ENCODE measurements at regions not wholly inside any gene's neighbourhood (a gene's known extent, or its start where the extent isn't known, plus 50 kb on each side); places are given as distances from the start of the nearest gene placed in this dataset.

GRCh38 chr1:221192055-221192454 lies 312.8 kb downstream of the HLX start:
- Histone ChIP-seq H3K9me3 (ENCODE audit: low read length) (no peaks in the 10 kb centered on the region), H3K36me3 (ENCODE audit: insufficient read depth, low read length) (no peaks in the 10 kb centered on the region), H4K20me1 (ENCODE audit: insufficient read depth) (no peaks in the 10 kb centered on the region), H3K4me3 (ENCODE audit: low read length) (no peak overlapping the region), H3F3A (ENCODE audit: insufficient read depth, low read length, poor library complexity, severe bottlenecking) (no peaks in the 10 kb centered on the region), H3K27me3 (ENCODE audit: insufficient read depth, low read depth, low read length) (no peaks in the 10 kb centered on the region), H2AFZ (ENCODE audit: low read depth, low read length) (no peak overlapping the region), H3K9me2 (ENCODE audit: insufficient read depth, low read length) (no peaks in the 10 kb centered on the region), H3K9ac (ENCODE audit: low read length) (no peak overlapping the region), H3K4me2 (ENCODE audit: low read length) (no peak overlapping the region), H3K79me2 (replicated peaks; ENCODE audit: insufficient read depth, low read length) (no peaks in the 10 kb centered on the region), H3K27ac (ENCODE audit: low read length) (no peak overlapping the region)
- no peak for TF ChIP-seq SMC3 (conservative IDR thresholded peaks at IDR 0.05; ENCODE audit: poor library complexity)
- no peak for TF ChIP-seq TAF1 (IDR thresholded peaks at IDR 0.05; ENCODE audit: low read depth)
- TF ChIP-seq RAD21 (conservative IDR thresholded peaks at IDR 0.05), result no peak
- no peak for TF ChIP-seq EP300 (conservative IDR thresholded peaks at IDR 0.05; ENCODE audit: poor library complexity, severe bottlenecking)
- no peak for TF ChIP-seq EZH2 (IDR thresholded peaks at IDR 0.05; ENCODE audit: borderline replicate concordance, insufficient read depth, low read length, poor library complexity, severe bottlenecking)
- no peak for TF ChIP-seq CTCF (IDR thresholded peaks at IDR 0.05; ENCODE audit: poor library complexity, severe bottlenecking)
- TF ChIP-seq POLR2AphosphoS5 (IDR thresholded peaks at IDR 0.05), result no peak
- no peak for TF ChIP-seq REST (IDR thresholded peaks at IDR 0.05; ENCODE audit: borderline replicate concordance)

GRCh38 chr1:221200464-221200863 lies 321.2 kb downstream of the HLX start:
- no peaks in the 10 kb centered on the region for H3K9me2 ChIP-seq (ENCODE audit: insufficient read depth, low read length)
- H3K9me3 ChIP-seq (ENCODE audit: low read length), result no peaks in the 10 kb centered on the region
- no peak overlapping the region for H3K4me3 ChIP-seq (ENCODE audit: low read length)
- no peaks in the 10 kb centered on the region for H4K20me1 ChIP-seq (ENCODE audit: insufficient read depth)
- no peak overlapping the region for H2AFZ ChIP-seq (ENCODE audit: low read depth, low read length)
- no peaks in the 10 kb centered on the region for H3K36me3 ChIP-seq (ENCODE audit: insufficient read depth, low read length)
- H3K27ac ChIP-seq (ENCODE audit: low read length), result no peak overlapping the region
- no peaks in the 10 kb centered on the region for H3K79me2 ChIP-seq (replicated peaks; ENCODE audit: insufficient read depth, low read length)
- TF ChIP-seq CTCF (IDR thresholded peaks at IDR 0.05; ENCODE audit: poor library complexity, severe bottlenecking) (no peak), POLR2AphosphoS5 (IDR thresholded peaks at IDR 0.05) (no peak), TAF1 (IDR thresholded peaks at IDR 0.05; ENCODE audit: low read depth) (no peak), SMC3 (conservative IDR thresholded peaks at IDR 0.05; ENCODE audit: poor library complexity) (no peak), EZH2 (IDR thresholded peaks at IDR 0.05; ENCODE audit: borderline replicate concordance, insufficient read depth, low read length, poor library complexity, severe bottlenecking) (no peak), RAD21 (conservative IDR thresholded peaks at IDR 0.05) (no peak), MXI1 (conservative IDR thresholded peaks at IDR 0.05; ENCODE audit: poor library complexity, severe bottlenecking) (no peak), REST (IDR thresholded peaks at IDR 0.05; ENCODE audit: borderline replicate concordance) (no peak), EP300 (conservative IDR thresholded peaks at IDR 0.05; ENCODE audit: poor library complexity, severe bottlenecking) (no peak)
- H3K9ac ChIP-seq (ENCODE audit: low read length), result no peak overlapping the region
- no peaks in the 10 kb centered on the region for H3F3A ChIP-seq (ENCODE audit: insufficient read depth, low read length, poor library complexity, severe bottlenecking)
- no peak overlapping the region for H3K4me2 ChIP-seq (ENCODE audit: low read length)
- H3K27me3 ChIP-seq (ENCODE audit: insufficient read depth, low read depth, low read length), result no peaks in the 10 kb centered on the region
